Epidermal melanocyte (primary cell): ENCODE measurements at regions not wholly inside any gene's neighbourhood (a gene's known extent, or its start where the extent isn't known, plus 50 kb on each side); places are given as distances from the start of the nearest gene placed in this dataset.

Source experiments
- DNase-seq: peaks from one replicate; pipeline ENCODE4 v3.0.0; 2011; ENCODE audit warnings: low spot score; ENCODE audit not compliant: insufficient read length

GRCh38 chr20:6953611-6954010 lies 186.1 kb downstream of the BMP2 start:
- DNase-seq = no peak

- DNase-seq = no peak
Observed at GRCh38 chr20:6954219-6954618, 186.7 kb downstream of the BMP2 start.

- no peak for DNase-seq
Observed at GRCh38 chr20:6956056-6956455, 188.6 kb downstream of the BMP2 start.

GRCh38 chr20:6956574-6956973 lies 189.1 kb downstream of the BMP2 start:
- no peak for DNase-seq

- DNase-seq = no peak
Observed at GRCh38 chr20:6959900-6960312, 192.4 kb downstream of the BMP2 start.

- no peak for DNase-seq
Observed at GRCh38 chr20:6966721-6967120, 199.2 kb downstream of the BMP2 start.

GRCh38 chr20:6974838-6975237 lies 207.4 kb downstream of the BMP2 start:
- DNase-seq = no peak

- DNase-seq = no peak
Observed at GRCh38 chr20:6975311-6975710, 207.8 kb downstream of the BMP2 start.

GRCh38 chr20:6976106-6976900 lies 208.8 kb downstream of the BMP2 start:
- no peak for DNase-seq

- no peak for DNase-seq
Observed at GRCh38 chr20:6979621-6980020, 212.1 kb downstream of the BMP2 start.

- no peak for DNase-seq
Observed at GRCh38 chr20:6993011-6993410, 225.5 kb downstream of the BMP2 start.

- no peak for DNase-seq
Observed at GRCh38 chr20:6993511-6993910, 226.0 kb downstream of the BMP2 start.

- no peak for DNase-seq
Observed at GRCh38 chr20:6994452-6994851, 227.0 kb downstream of the BMP2 start.

GRCh38 chr20:6998909-6999308 lies 231.4 kb downstream of the BMP2 start:
- DNase-seq = no peak

GRCh38 chr20:6999381-6999780 lies 231.9 kb downstream of the BMP2 start:
- no peak for DNase-seq

- no peak for DNase-seq
Observed at GRCh38 chr20:7003598-7003997, 236.1 kb downstream of the BMP2 start.

GRCh38 chr20:7004801-7005200 lies 237.3 kb downstream of the BMP2 start:
- no peak for DNase-seq

- DNase-seq = no peak
Observed at GRCh38 chr20:7010527-7010926, 243.0 kb downstream of the BMP2 start.

GRCh38 chr20:7015257-7015656 lies 247.8 kb downstream of the BMP2 start:
- no peak for DNase-seq

GRCh38 chr20:7022597-7022996 lies 255.1 kb downstream of the BMP2 start:
- DNase-seq = no peak

- no peak for DNase-seq
Observed at GRCh38 chr20:7025635-7026034, 258.1 kb downstream of the BMP2 start.

GRCh38 chr20:7029019-7029418 lies 261.5 kb downstream of the BMP2 start:
- DNase-seq = no peak

GRCh38 chr20:7031222-7031621 lies 263.7 kb downstream of the BMP2 start:
- no peak for DNase-seq

GRCh38 chr20:7038029-7038428 lies 270.5 kb downstream of the BMP2 start:
- no peak for DNase-seq
